HG03139 (cell line): ENCODE measurements at regions not wholly inside any gene's neighbourhood (a gene's known extent, or its start where the extent isn't known, plus 50 kb on each side); places are given as distances from the start of the nearest gene placed in this dataset.

ENCODE experiments used
- ATAC-seq: cut with Tn5 transposase; IDR thresholded peaks from one replicate; pipeline ENCODE4 v1.9.1; 2021; ENCODE audit not compliant: unreplicated experiment

DNA sequence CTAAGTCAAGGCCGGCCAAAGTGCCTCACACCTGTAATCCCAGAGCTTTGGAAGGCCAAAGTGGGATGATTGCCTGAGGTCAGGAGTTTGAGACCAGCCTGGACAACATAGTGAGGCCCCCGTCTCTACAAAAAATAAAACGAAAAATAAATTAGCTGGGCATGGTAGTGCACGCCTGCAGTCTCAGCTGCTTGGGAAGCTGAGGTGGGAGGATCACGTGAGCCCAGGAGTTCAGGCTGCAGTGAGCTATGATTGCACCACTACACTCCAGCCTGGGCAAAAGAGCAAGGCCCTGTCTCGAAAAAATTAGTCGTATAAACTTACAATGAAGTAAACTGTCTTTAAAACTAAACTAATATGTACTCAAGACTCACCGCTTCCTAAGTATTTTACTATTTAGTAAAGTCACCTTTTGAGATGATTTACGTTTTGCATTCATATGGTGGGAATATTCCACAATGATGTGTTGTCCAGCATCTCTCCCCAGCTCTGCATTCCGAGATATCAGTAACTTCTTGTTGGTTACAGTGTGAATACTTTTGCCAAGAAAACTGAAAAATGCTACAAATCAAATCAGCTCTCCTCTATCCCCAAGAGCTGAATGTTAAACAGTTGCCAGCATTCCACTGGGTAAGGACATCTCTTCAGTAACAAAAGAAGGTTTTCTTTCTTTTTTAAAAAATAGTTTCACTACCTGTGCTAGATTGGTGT is 84.9 kb upstream of the C21orf91 start:
- ATAC-seq, result no peak

GRCh38 chr21:17903029-17903806 is 84.1 kb upstream of the C21orf91 start:
- no peak for ATAC-seq

- no peak for ATAC-seq
Observed at GRCh38 chr21:17901458-17902079, 82.4 kb upstream of the C21orf91 start.

GRCh38 chr21:17900990-17901385 is 81.8 kb upstream of the C21orf91 start:
- ATAC-seq, result no peak

DNA sequence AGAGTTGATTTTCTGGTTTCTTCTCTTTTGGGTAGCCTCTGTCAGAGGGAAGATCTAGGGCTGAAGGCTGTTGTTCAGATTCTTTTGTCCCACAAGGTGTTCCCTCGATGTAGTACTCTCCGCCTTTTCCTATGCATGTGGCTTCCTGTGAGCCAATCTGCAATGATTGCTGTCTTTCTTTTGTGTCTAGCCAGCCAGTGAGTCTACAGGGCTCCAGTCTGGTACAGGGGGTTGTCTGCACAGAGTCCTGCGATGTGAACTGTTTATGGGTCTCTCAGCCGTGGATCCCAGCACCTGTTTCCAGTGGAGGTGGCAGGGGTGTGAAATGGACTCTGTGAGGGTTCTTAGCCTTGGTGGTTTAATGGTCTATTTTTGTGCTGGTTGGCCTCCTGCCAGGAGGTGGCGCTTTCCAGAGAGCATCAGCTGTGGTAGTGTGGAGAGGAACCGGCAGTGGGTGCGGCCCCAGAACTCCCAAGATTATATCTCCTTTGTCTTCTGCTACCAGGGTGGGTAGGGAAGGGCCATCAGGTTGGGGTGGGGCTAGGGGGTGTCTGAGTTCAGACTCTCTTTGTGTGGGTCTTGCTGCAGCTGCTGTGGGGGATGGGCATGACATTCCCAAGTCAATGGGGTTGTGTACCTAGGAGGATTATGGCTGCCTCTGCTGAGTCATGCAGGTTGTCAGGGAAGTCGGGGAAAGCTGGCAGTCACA is 81.3 kb upstream of the C21orf91 start:
- no peak for ATAC-seq

DNA sequence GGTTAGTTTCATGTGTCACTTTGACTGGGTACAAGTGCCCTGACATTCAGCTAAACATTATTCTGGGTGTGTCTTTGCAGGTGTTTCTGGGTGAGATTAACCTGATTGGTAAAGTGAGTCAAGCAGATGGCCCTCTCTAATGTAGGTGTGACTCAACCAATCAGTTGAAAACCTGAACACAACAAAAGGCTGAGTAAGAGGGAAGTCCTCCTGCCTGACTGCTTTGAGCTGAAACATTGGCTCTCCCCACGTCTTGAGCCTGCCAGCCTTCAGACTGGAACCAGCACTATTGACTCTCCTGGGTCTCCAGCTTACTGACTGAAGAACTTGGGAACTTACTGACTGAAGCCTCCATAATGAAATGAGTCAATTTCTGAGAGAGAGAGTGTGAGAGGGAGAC is 70.0 kb upstream of the C21orf91 start:
- ATAC-seq, result no peak

- no peak for ATAC-seq
Observed at GRCh38 chr21:17869115-17869514, 50.0 kb upstream of the C21orf91 start.
